A673 (cell line): ENCODE measurements at regions not wholly inside any gene's neighbourhood (a gene's known extent, or its start where the extent isn't known, plus 50 kb on each side); places are given as distances from the start of the nearest gene placed in this dataset.

Experiments
- CTCF ChIP-seq: fragments of 300-800, 200-600 bp; sonication (generic); conservative IDR thresholded peaks from 2 replicates; pipeline ENCODE4 v1.5.1; 2017; ENCODE audit warnings: low read depth, mild to moderate bottlenecking, antibody characterized with exemption, low read length, moderate library complexity, mixed read lengths
- EZH2 ChIP-seq: fragments of 200-600 bp; sonication (generic); IDR thresholded peaks from 2 replicates; pipeline ENCODE4 v1.6.1; 2017; ENCODE audit warnings: borderline replicate concordance, low read depth, mild to moderate bottlenecking, mixed read lengths, antibody characterized with exemption, low read length; ENCODE audit not compliant: poor library complexity, severe bottlenecking

DNA sequence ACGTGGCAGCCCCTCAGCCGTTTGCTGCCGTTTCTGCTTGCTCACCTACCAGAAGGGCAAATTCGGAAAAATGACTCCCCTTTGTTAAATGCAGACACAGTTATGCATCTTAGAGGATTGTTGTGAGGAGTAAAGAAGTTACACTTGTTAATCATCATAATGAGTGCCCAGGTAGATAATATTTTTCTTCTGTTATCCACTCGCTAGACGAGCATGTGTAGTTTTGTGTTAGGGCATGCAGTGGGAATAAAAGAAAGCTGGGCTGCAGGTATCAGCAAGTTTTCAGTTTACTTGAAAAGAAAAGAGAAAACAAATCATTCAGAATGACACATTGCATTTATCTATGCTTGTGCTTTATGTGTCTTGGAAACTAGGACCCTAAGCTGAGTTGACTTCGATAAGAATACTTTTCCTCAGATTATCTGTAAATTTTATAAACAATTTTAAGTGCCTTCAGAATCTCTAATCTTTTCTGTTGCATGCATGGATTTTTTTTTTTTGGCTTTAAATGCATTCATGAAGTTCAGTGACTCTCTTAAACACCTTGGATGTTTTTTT lies 365.3 kb downstream of the QKI start:
- TF ChIP-seq CTCF (no peak), EZH2 (no peak)
